H9 (cell line): ENCODE measurements at regions not wholly inside any gene's neighbourhood (a gene's known extent, or its start where the extent isn't known, plus 50 kb on each side); places are given as distances from the start of the nearest gene placed in this dataset.

Experiments
- DNase-seq: peaks from one replicate; pipeline ENCODE4 v3.0.0-alpha.2; 2017
- H2AFZ ChIP-seq: one replicate; pipeline ENCODE4 v1.6.1; 2013; ENCODE audit warnings: mild to moderate bottlenecking, low read length, control low read depth, moderate library complexity
- H2AK5ac ChIP-seq: 2 replicates; pipeline ENCODE4 v1.6.1; 2013; ENCODE audit warnings: low read length, control low read depth, mixed read lengths; ENCODE audit not compliant: insufficient read length
- H2BK120ac ChIP-seq: one replicate; pipeline ENCODE4 v1.6.1; 2013; ENCODE audit warnings: low read depth, mild to moderate bottlenecking, low read length, control low read depth, inconsistent platforms; ENCODE audit not compliant: poor library complexity, severe bottlenecking
- H2BK12ac ChIP-seq: 2 replicates; pipeline ENCODE4 v1.6.1; 2013; ENCODE audit warnings: low read length, control low read depth, mixed read lengths, low read depth; ENCODE audit not compliant: insufficient read length
- H2BK15ac ChIP-seq: 2 replicates; pipeline ENCODE4 v1.6.1; 2013; ENCODE audit warnings: low read depth, low read length, control low read depth
- H2BK20ac ChIP-seq: one replicate; pipeline ENCODE4 v1.6.1; 2013; ENCODE audit warnings: low read depth, mild to moderate bottlenecking, low read length, control low read depth, inconsistent platforms; ENCODE audit not compliant: poor library complexity, severe bottlenecking
- H2BK5ac ChIP-seq: 2 replicates; pipeline ENCODE4 v1.6.1; 2013; ENCODE audit warnings: low read length, control low read depth, mixed read lengths; ENCODE audit not compliant: insufficient read length
- H3K14ac ChIP-seq: 2 replicates; pipeline ENCODE4 v1.6.1; 2013; ENCODE audit warnings: low read length, control low read depth; ENCODE audit not compliant: insufficient read depth
- H3K18ac ChIP-seq: 2 replicates; pipeline ENCODE4 v1.6.1; 2013; ENCODE audit warnings: low read depth, mild to moderate bottlenecking, mixed read lengths, low read length, control low read depth; ENCODE audit not compliant: insufficient read length
- H3K23ac ChIP-seq: 2 replicates; pipeline ENCODE4 v1.6.1; 2013; ENCODE audit warnings: low read length, control low read depth, mixed read lengths, low read depth; ENCODE audit not compliant: insufficient read length
- H3K23me2 ChIP-seq: 2 replicates; pipeline ENCODE4 v1.6.1; 2013; ENCODE audit warnings: low read depth, mild to moderate bottlenecking, mixed read lengths, low read length, control low read depth; ENCODE audit not compliant: insufficient read length, poor library complexity, severe bottlenecking
- H3K27ac ChIP-seq: 2 replicates; pipeline ENCODE4 v1.5.1; 2013; ENCODE audit warnings: low read length, control low read depth, mixed read lengths, low read depth; ENCODE audit not compliant: insufficient read length
- H3K27me3 ChIP-seq: 2 replicates; pipeline ENCODE4 v1.6.1; 2013; ENCODE audit warnings: low read length, control low read depth, inconsistent platforms; ENCODE audit not compliant: insufficient read depth
- H3K4ac ChIP-seq: 2 replicates; pipeline ENCODE4 v1.6.1; 2013; ENCODE audit warnings: low read depth, mild to moderate bottlenecking, control low read depth, inconsistent platforms, low read length, moderate library complexity
- H3K4me1 ChIP-seq: 2 replicates; pipeline ENCODE4 v1.6.1; 2013; ENCODE audit warnings: low read length, control low read depth, inconsistent platforms; ENCODE audit not compliant: insufficient read depth
- H3K4me2 ChIP-seq: 2 replicates; pipeline ENCODE4 v1.6.1; 2013; ENCODE audit warnings: low read length, control low read depth, mixed read lengths; ENCODE audit not compliant: insufficient read length, insufficient read depth
- H3K56ac ChIP-seq: 2 replicates; pipeline ENCODE4 v1.6.1; 2013; ENCODE audit warnings: low read depth, mild to moderate bottlenecking, mixed read lengths, low read length, control low read depth; ENCODE audit not compliant: insufficient read length
- H3K79me1 ChIP-seq: 2 replicates; pipeline ENCODE4 v1.6.1; 2013; ENCODE audit warnings: low read depth, mild to moderate bottlenecking, moderate library complexity, low read length, control low read depth, inconsistent platforms; ENCODE audit not compliant: insufficient read depth, poor library complexity, severe bottlenecking
- H3K79me2 ChIP-seq: 2 replicates; pipeline ENCODE4 v1.6.1; 2013; ENCODE audit warnings: low read length, control low read depth, inconsistent platforms; ENCODE audit not compliant: insufficient read depth
- H3K9ac ChIP-seq: 2 replicates; pipeline ENCODE4 v1.6.1; 2013; ENCODE audit warnings: low read length, control low read depth, mixed read lengths; ENCODE audit not compliant: insufficient read length; ENCODE audit errors: extremely low read depth
- H3K9me3 ChIP-seq: one replicate; pipeline ENCODE4 v1.6.1; 2013; ENCODE audit warnings: low read depth, low read length, inconsistent platforms; ENCODE audit not compliant: control insufficient read depth
- H3T11ph ChIP-seq: one replicate; pipeline ENCODE4 v1.6.1; 2013; ENCODE audit warnings: mild to moderate bottlenecking, low read length, control low read depth, inconsistent platforms
- H4K20me1 ChIP-seq: one replicate; pipeline ENCODE4 v1.6.1; 2013; ENCODE audit not compliant: control insufficient read depth, insufficient read length, insufficient read depth
- H4K5ac ChIP-seq: 2 replicates; pipeline ENCODE4 v1.6.1; 2013; ENCODE audit warnings: low read depth, mild to moderate bottlenecking, mixed read lengths, low read length, control low read depth; ENCODE audit not compliant: insufficient read length
- H4K8ac ChIP-seq: replicated peaks from 2 replicates; pipeline ENCODE4 v1.6.1; 2013; ENCODE audit warnings: low read length, control low read depth, mixed read lengths, low read depth; ENCODE audit not compliant: insufficient read length
- H4K91ac ChIP-seq: 2 replicates; pipeline ENCODE4 v1.6.1; 2013; ENCODE audit warnings: low read depth, mild to moderate bottlenecking, moderate library complexity, mixed read lengths, low read length, control low read depth; ENCODE audit not compliant: insufficient read length
- H3K27ac Mint-ChIP-seq, 3 experiments: 2 replicates in 2 of 3; 3 replicates in 1 of 3; pipeline ENCODE4 v1.8.0; 2020 to 2021; ENCODE audit warnings: mixed read lengths in 3 of 3, mild to moderate bottlenecking in 1 of 3, moderate library complexity in 1 of 3
- H3K27me3 Mint-ChIP-seq: 2 replicates; pipeline ENCODE4 v1.8.0; 2021; ENCODE audit warnings: low read depth, mild to moderate bottlenecking, moderate library complexity, mixed read lengths
- H3K36me3 Mint-ChIP-seq, 3 experiments: 2 replicates in 2 of 3; 3 replicates in 1 of 3; pipeline ENCODE4 v1.8.0; 2020 to 2021; ENCODE audit warnings: low read depth in 3 of 3, mixed read lengths in 3 of 3; ENCODE audit not compliant: insufficient read depth in 1 of 3
- H3K4me1 Mint-ChIP-seq, 2 experiments: 2 replicates each; pipeline ENCODE4 v1.8.0; 2020; ENCODE audit warnings: mixed read lengths in 2 of 2
- H3K4me3 Mint-ChIP-seq, 2 experiments: 2 replicates in 1 of 2; 3 replicates in 1 of 2; pipeline ENCODE4 v1.8.0; 2020 to 2021; ENCODE audit warnings: mild to moderate bottlenecking in 2 of 2, mixed read lengths in 2 of 2, moderate library complexity in 1 of 2
- H3K9me3 Mint-ChIP-seq, 2 experiments: 2 replicates in 1 of 2; 3 replicates in 1 of 2; pipeline ENCODE4 v1.8.0; 2020; ENCODE audit warnings: mild to moderate bottlenecking in 2 of 2, mixed read lengths in 2 of 2, moderate library complexity in 1 of 2
- WGBS: extraction: QIAGEN DNeasy Blood & Tissue Kit; methylation state at CpG from one replicate; pipeline ENCODE4 v1.1.7; 2013; ENCODE audit warnings: missing lambda C conversion rate, low lambda C conversion rate, mixed read lengths; ENCODE audit not compliant: insufficient read length; ENCODE audit errors: extremely low coverage; 5-methylcytosine and 5-hydroxymethylcytosine counted together
- TF ChIP-seq, protein P1 (sequence below): fragments of 200-600 bp; sonication (generic); conservative IDR thresholded peaks from 3 replicates; pipeline ENCODE4 v1.8.0; 2021; ENCODE audit warnings: antibody characterized with exemption, mild to moderate bottlenecking

DNA sequence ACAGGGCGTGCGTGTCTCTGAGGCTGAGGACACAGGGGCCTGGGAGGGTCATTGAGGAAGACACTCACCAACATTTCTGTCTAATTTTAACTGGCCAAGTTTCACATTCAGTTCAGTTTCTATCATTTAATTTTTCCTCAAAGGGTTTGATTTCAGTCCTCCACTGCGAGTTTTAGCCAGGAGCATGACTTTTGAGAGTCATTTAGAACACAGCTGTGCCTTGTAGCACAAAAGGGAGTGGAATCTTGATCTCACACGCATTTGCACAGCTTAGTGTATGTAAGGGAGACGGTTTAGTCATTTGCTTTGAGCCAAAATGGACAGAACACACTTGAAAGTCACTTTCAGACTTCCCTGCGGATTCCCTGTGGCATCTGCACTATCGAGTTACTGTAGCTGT, 1090.8 kb downstream of the BCL11B start:
- H4K8ac ChIP-seq, result no peak overlapping the region
- no peak overlapping the region for H2BK5ac ChIP-seq
- no peak overlapping the region for H3K9ac ChIP-seq
- H3T11ph ChIP-seq, result no peak overlapping the region
- H2AFZ ChIP-seq, result no peak overlapping the region
- H3K23ac ChIP-seq, result no peak overlapping the region
- no peaks in the 10 kb centered on the region for H4K20me1 ChIP-seq
- H3K27ac ChIP-seq, result no peak overlapping the region
- H3K9me3 Mint-ChIP-seq, result no peaks in the 10 kb centered on the region
- H3K23me2 ChIP-seq, result no peaks in the 10 kb centered on the region
- H3K27me3 ChIP-seq, result no peaks in the 10 kb centered on the region
- peaks cover 3% of the 10 kb centered on the region; the same call in 1 of the 2 replicates for H3K27me3 Mint-ChIP-seq
- H2BK20ac ChIP-seq, result no peak overlapping the region
- H2BK120ac ChIP-seq, result no peak overlapping the region
- H2BK12ac ChIP-seq, result no peak overlapping the region
- H3K4me1 Mint-ChIP-seq, result no peaks in the 10 kb centered on the region
- H3K27ac Mint-ChIP-seq, result no peak overlapping the region
- H3K9me3 ChIP-seq, result no peaks in the 10 kb centered on the region
- H3K4me1 ChIP-seq, result no peaks in the 10 kb centered on the region
- no peak overlapping the region for H3K4ac ChIP-seq
- no peaks in the 10 kb centered on the region for H3K36me3 Mint-ChIP-seq
- no peak overlapping the region for H4K5ac ChIP-seq
- H3K79me2 ChIP-seq, result no peaks in the 10 kb centered on the region
- H2BK15ac ChIP-seq, result no peak overlapping the region
- no peak overlapping the region for H3K4me3 Mint-ChIP-seq
- H3K56ac ChIP-seq, result no peak overlapping the region
- H2AK5ac ChIP-seq, result no peak overlapping the region
- H3K18ac ChIP-seq, result no peak overlapping the region
- TF ChIP-seq, protein P1, sequence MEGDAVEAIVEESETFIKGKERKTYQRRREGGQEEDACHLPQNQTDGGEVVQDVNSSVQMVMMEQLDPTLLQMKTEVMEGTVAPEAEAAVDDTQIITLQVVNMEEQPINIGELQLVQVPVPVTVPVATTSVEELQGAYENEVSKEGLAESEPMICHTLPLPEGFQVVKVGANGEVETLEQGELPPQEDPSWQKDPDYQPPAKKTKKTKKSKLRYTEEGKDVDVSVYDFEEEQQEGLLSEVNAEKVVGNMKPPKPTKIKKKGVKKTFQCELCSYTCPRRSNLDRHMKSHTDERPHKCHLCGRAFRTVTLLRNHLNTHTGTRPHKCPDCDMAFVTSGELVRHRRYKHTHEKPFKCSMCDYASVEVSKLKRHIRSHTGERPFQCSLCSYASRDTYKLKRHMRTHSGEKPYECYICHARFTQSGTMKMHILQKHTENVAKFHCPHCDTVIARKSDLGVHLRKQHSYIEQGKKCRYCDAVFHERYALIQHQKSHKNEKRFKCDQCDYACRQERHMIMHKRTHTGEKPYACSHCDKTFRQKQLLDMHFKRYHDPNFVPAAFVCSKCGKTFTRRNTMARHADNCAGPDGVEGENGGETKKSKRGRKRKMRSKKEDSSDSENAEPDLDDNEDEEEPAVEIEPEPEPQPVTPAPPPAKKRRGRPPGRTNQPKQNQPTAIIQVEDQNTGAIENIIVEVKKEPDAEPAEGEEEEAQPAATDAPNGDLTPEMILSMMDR, result no peak
- no CpG with 5 or more reads among the region's 7 CpGs for WGBS
- no peak overlapping the region for H3K4me2 ChIP-seq
- no peak for DNase-seq
- H3K14ac ChIP-seq, result no peak overlapping the region
- no peaks in the 10 kb centered on the region for H3K79me1 ChIP-seq
- H4K91ac ChIP-seq, result no peak overlapping the region
